ENCODE measurements at regions not wholly inside any gene's neighbourhood (a gene's known extent, or its start where the extent isn't known, plus 50 kb on each side); places are given as distances from the start of the nearest gene placed in this dataset.

- TF ChIP-seq CTCF (conservative IDR thresholded peaks at IDR 0.05), result no peak
- no peak overlapping the region for H3K27ac ChIP-seq
These were observed 566.7 kb upstream of the PCDH7 start for GRCh38 chr4:30153427-30153826.

GRCh38 chr4:30160140-30160539 lies 560.0 kb upstream of the PCDH7 start:
- no peak overlapping the region for H3K27ac ChIP-seq
- TF ChIP-seq CTCF (conservative IDR thresholded peaks at IDR 0.05), result no peak

- no peak overlapping the region for H3K27ac ChIP-seq
- no peak for TF ChIP-seq CTCF (conservative IDR thresholded peaks at IDR 0.05)
These were observed 547.8 kb upstream of the PCDH7 start for GRCh38 chr4:30172416-30172815.

GRCh38 chr4:30181512-30181911 lies 538.7 kb upstream of the PCDH7 start:
- no peak for TF ChIP-seq CTCF (conservative IDR thresholded peaks at IDR 0.05)

GRCh38 chr4:30181918-30182317 lies 538.3 kb upstream of the PCDH7 start:
- no peak for TF ChIP-seq CTCF (conservative IDR thresholded peaks at IDR 0.05)
- H3K27ac ChIP-seq, result no peak overlapping the region

More at GRCh38 chr4:30181512-30181911, 538.7 kb upstream of the PCDH7 start:
- H3K27ac ChIP-seq, result no peak overlapping the region

GRCh38 chr4:30182786-30183185 lies 537.4 kb upstream of the PCDH7 start:
- no peak for TF ChIP-seq CTCF (conservative IDR thresholded peaks at IDR 0.05)
- H3K27ac ChIP-seq, result no peak overlapping the region

- peak overlapping the region; percentile 27; the same call in 1 of the 2 replicates for H3K27ac ChIP-seq
- TF ChIP-seq CTCF (conservative IDR thresholded peaks at IDR 0.05), result no peak
These were observed 528.3 kb upstream of the PCDH7 start for GRCh38 chr4:30191902-30192301.

- no peak for TF ChIP-seq CTCF (conservative IDR thresholded peaks at IDR 0.05)
- no peak overlapping the region for H3K27ac ChIP-seq
These were observed 512.8 kb upstream of the PCDH7 start for GRCh38 chr4:30207389-30207788.

Data from VCaP (cell line).